Left renal pelvis (tissue), 4 donors: ENCODE measurements at regions not wholly inside any gene's neighbourhood (a gene's known extent, or its start where the extent isn't known, plus 50 kb on each side); places are given as distances from the start of the nearest gene placed in this dataset.

Experiments used
- DNase-seq, 4 donors: peaks; one replicate each; pipeline ENCODE4 v3.0.0-alpha.2; 2013; ENCODE audit warnings: low read depth in 4 of 4, low spot score in 3 of 4

DNA sequence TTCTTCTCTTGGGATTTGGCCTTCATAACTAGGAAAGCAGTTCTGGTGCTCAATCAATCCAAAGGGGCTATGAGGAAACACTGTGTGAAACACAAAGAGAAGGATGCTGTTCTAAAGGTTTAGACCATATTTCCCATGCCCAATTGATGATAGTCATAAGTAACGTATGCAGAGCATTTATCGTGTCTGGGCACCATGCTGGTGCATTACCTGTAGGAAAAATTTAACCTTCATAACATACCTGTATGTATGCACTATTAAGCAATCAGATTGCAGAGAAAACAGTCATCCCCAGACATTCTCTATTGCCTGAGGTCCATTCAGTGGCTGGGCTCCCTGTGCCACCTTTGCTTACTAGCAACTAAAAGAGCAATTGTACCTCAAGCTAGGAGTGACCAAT, 381.4 kb downstream of the PLPP3 start:
- no peak for DNase-seq

GRCh38 chr1:56196839-56197238, 382.5 kb downstream of the PLPP3 start:
- no peak for DNase-seq

DNA sequence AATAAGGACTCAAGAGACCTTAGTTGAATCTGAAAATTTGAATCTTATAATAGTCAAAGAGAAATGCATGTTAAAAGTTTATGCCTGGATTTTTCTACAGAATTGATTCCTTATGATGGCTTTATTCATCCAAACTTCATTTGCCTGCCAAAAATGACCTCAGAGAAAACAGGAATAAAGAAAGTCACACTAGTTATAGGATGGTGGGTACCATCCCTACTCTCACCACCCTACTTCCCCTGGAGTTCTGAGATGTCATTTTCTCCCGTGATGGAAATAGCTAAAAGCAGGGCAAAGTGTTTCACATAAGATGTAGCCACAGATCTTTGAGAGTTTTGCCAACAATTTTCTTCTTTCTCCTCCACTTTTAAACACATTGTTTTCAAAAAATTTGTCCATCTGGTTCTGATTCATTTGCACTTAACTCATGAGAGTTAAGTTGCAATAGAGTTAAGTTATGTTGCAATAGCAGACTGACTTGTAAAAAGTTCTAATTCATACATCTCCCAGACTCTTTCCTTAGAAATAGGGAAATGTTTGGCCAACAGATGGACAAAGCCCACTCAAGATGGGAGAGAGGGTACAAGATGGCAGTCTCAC, 384.6 kb downstream of the PLPP3 start:
- DNase-seq, result no peak

- no peak for DNase-seq
Measured at GRCh38 chr1:56193656-56194055, 385.7 kb downstream of the PLPP3 start.

DNA sequence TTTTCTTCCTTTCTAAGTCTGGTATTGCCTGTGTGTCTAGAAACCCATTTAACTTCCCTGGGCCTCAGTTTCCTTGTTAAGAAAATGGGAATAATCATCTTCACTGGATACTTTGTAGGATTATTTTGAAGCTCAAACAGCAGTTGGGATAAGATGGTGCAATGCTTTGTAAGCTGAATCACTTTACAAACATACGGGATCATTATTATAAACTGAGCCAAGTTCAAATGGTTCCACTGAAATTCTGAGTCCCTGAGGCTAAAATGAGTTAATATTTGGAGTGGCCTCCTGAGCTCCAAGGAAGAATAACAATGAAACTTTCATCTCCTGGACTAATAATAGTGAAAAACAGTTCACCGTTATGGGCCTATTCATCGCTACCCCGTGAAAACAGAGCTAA, 388.0 kb downstream of the PLPP3 start:
- no peak for DNase-seq

DNA sequence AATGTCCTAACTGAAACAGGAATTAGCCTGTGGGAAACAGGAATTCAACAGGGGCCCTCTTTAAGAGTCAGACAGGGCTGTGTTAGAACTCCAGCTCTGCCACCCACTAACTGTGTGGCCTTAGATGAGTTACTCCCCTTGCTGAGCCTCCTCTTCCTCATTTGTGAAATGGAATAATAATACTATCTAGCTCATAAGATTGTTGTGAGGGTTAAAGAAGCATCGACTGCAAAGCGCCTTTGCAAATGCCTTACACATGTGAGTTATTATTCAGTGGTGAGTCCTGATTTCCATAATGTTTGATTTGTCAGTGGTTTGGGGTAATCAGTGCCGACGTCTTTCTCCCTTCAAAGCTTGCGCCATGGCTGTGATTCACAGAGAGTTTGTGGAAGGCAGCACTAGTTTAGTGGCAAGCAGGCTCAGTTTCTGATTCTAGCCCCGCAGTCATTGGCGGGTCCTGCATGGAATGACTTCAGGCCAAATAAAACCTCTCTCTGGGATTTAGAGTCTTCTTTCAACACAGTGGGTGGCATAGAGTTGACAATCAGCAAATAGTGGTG, 388.5 kb downstream of the PLPP3 start:
- DNase-seq, result no peak

DNA sequence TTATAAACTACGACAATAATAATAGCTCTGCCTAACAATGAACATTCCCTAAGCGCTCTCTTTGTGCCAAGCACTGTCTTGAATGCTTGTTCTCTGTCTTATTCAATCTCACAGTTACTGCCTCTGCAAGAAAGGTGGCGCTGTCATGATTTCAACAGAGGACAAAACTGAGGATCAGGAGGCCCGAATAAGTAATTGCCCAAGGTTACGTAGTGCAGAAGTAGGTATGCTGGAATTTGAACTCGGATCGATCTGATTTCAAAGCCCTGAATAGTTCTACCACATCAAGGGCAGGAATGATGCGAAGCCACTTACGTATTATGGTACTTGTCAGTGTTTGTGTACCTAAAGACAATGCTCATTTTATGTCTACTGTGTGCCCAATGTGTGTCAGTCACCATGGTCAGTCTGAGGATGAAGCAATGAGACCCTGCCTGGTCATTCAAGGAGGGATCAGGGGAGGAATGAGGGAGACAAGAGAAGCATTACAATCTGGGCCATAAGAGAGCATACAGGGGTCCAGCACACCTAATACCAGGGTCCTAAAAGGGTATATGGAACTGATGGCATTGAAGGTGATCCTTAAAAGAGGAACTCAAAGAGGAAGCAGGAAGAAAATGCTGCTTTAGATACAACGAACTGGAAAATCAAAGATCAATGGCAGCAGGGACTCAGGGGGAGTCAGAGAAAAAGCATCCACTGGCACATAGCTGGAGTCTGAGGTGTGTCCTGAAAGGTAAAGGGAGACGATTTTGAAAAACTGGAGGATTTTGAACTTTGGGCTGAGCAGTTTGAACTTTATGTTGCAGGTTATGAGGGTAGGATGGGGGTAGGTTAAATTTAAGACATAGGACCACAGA, 389.2 kb downstream of the PLPP3 start:
- DNase-seq, result no peak

GRCh38 chr1:56189454-56189853, 389.9 kb downstream of the PLPP3 start:
- DNase-seq, result no peak

DNA sequence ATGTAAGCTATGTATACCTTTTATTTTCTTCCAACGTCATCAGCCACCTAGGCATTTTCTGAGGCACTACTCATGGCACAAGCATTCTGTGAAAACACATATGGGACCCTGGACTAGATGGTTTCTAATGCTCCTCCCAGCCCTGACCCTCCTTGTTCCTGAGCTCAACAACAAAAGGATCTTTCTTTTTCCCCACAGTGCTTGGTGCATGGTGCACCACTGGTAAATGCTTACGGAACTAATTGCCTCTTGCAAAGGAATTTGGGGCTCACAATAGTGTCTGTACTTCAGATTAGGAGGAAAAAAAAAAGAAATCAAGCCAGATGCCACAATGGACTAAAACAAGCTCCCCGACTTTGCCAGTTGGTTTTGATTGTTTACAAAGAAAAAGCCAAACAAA, 390.5 kb downstream of the PLPP3 start:
- no peak for DNase-seq

- DNase-seq, result no peak
Measured at GRCh38 chr1:56188221-56188620, 391.1 kb downstream of the PLPP3 start.

GRCh38 chr1:56187405-56187804, 392.0 kb downstream of the PLPP3 start:
- DNase-seq, result no peak

DNA sequence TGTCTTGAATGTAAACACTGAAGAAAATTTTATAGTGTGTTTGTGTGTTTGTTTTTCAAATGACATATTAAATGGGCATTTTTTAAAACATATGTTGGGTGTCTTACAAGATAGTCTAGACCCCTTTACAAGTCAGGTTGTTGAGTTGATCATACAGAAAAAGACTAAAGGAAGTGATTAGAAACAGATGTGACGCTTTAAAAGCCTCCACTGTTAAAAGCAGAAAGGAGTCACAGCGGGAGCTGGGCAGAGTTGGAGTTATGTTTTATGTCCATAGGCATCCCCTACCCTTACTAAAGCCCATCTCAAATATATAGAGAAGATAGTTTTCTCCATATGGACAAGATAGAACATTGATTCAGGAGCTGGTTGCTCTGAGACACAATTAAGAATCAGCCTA, 393.9 kb downstream of the PLPP3 start:
- DNase-seq, result no peak

GRCh38 chr1:56183151-56183550, 396.2 kb downstream of the PLPP3 start:
- DNase-seq, result no peak

DNA sequence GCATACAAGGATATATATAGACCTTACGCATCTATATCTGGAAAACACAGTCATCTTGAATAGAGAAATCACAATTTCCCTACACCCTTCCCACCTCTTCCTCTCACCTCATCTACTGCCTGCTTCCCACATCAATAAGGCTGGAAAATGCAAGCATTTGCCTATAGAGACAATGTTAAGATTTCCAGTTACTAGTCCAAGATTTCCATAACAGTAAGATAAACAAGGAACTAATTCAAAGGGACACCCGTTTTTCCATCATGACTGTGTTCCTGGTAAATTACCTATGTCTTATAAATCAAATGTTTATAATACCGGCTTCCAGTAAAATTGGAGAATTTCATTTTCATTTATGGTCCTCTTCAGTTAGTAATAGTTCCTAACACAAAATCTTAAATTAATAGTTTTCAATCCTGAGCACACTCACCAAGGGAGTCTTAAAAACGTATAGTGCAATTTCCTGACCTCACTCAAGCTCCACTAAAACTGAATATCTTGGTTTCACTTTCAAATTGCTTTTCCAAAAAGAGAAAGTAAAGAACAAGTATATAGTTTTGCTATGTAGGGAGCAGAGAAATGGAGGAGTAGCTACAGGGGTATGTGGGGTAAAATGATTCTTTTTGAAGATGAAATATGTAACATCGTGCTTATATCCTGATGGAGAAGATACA, 398.7 kb downstream of the PLPP3 start:
- DNase-seq, result no peak

GRCh38 chr1:56179543-56179942, 399.8 kb downstream of the PLPP3 start:
- DNase-seq, result no peak

GRCh38 chr1:56175211-56175610, 404.2 kb downstream of the PLPP3 start:
- DNase-seq, result no peak

GRCh38 chr1:56174176-56174885, 405.0 kb downstream of the PLPP3 start:
- no peak for DNase-seq

DNA sequence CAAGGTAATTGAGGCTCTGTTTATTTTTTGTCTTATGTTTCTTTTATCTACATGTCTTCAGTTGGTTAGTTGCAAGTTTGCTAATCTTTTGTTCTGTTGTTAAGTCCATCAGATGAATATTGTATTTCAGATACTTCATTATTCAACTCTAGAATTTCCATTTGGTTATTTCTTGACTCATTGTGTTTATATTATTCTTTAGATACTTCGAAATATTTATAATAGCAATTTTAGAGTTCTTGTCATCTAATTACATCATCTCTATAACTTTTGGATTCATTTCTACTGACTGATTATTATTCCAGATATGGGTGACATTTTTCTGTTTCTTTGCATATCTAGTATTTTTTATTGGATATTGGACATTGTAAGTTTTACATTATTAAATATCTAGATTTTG, 405.6 kb downstream of the PLPP3 start:
- no peak for DNase-seq

DNA sequence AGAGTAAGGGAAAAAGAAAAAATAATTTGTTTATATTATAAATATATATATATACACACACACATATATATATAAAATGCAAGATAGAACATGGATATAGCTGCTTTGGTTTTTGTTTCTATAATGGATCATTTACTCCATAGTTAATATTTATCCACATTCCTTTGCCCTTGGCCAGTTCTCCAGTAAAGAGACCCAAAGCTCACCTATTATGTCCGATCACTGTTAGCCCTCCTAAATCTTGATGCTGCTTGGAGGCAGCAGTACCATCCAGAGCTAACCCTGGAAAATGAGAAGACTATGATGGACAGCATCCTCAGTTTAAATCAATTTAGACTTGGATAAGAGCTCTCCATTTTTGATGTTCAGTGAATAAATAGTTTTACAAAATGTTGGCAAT, 407.7 kb downstream of the PLPP3 start:
- no peak for DNase-seq

- no peak for DNase-seq
Measured at GRCh38 chr1:56170784-56171320, 408.5 kb downstream of the PLPP3 start.

- DNase-seq, result no peak
Measured at GRCh38 chr1:56169856-56170255, 409.5 kb downstream of the PLPP3 start.
